SK-N-DZ (cell line): ENCODE measurements at regions not wholly inside any gene's neighbourhood (a gene's known extent, or its start where the extent isn't known, plus 50 kb on each side); places are given as distances from the start of the nearest gene placed in this dataset.
"Not testable (repeated sequence)": the region's sequence is repeated elsewhere in the genome, so short reads cannot be mapped to it uniquely, and the experiment has no call there.

ENCODE experiments used
- DNase-seq: peaks from one replicate; pipeline ENCODE4 v3.0.0-alpha.2; 2015; ENCODE audit warnings: low spot score

GRCh38 chr9:75282047-75282446 lies 193.7 kb downstream of the OSTF1 start:
- DNase-seq: no peak

- no peak for DNase-seq
Measured at GRCh38 chr9:75289332-75289731, 201.0 kb downstream of the OSTF1 start.

- DNase-seq: no peak
Measured at GRCh38 chr9:75299324-75299723, 211.0 kb downstream of the OSTF1 start.

- DNase-seq: no peak
Measured at GRCh38 chr9:75333624-75334023, 245.3 kb downstream of the OSTF1 start.

GRCh38 chr9:75358846-75359245 lies 270.5 kb downstream of the OSTF1 start:
- DNase-seq: no peak

GRCh38 chr9:75359638-75360037 lies 271.3 kb downstream of the OSTF1 start:
- DNase-seq: no peak

- DNase-seq: no peak
Measured at GRCh38 chr9:75360252-75360651, 271.9 kb downstream of the OSTF1 start.

- not testable (repeated sequence) for DNase-seq
Measured at GRCh38 chr9:75362446-75362845, 274.1 kb downstream of the OSTF1 start.

- DNase-seq: no peak
Measured at GRCh38 chr9:75365196-75365595, 276.9 kb downstream of the OSTF1 start.

- DNase-seq: no peak
Measured at GRCh38 chr9:75369989-75370388, 281.7 kb downstream of the OSTF1 start.

- no peak for DNase-seq
Measured at GRCh38 chr9:75372499-75373268, 284.4 kb downstream of the OSTF1 start.

GRCh38 chr9:75376680-75377254 lies 288.5 kb downstream of the OSTF1 start:
- DNase-seq: no peak

GRCh38 chr9:75378036-75378435 lies 289.7 kb downstream of the OSTF1 start:
- DNase-seq: peak; percentile 20

GRCh38 chr9:75378926-75379325 lies 290.6 kb downstream of the OSTF1 start:
- no peak for DNase-seq

GRCh38 chr9:75382126-75382525 lies 293.8 kb downstream of the OSTF1 start:
- DNase-seq: no peak

- not testable (repeated sequence) for DNase-seq
Measured at GRCh38 chr9:75383420-75384034, 295.2 kb downstream of the OSTF1 start.

- no peak for DNase-seq
Measured at GRCh38 chr9:75385236-75385635, 296.9 kb downstream of the OSTF1 start.

- DNase-seq: no peak
Measured at GRCh38 chr9:75389101-75389500, 300.8 kb downstream of the OSTF1 start.

- no peak for DNase-seq
Measured at GRCh38 chr9:75390951-75391350, 302.6 kb downstream of the OSTF1 start.

- no peak for DNase-seq
Measured at GRCh38 chr9:75391497-75391896, 303.2 kb downstream of the OSTF1 start.

GRCh38 chr9:75395336-75395735 lies 307.0 kb downstream of the OSTF1 start:
- no peak for DNase-seq

- DNase-seq: no peak
Measured at GRCh38 chr9:75397836-75398235, 309.5 kb downstream of the OSTF1 start.

GRCh38 chr9:75408391-75408790 lies 320.1 kb downstream of the OSTF1 start:
- no peak for DNase-seq
